SK-N-SH (cell line): ENCODE measurements at regions not wholly inside any gene's neighbourhood (a gene's known extent, or its start where the extent isn't known, plus 50 kb on each side); places are given as distances from the start of the nearest gene placed in this dataset.

Source experiments
- CTCF ChIA-PET: fragments of 300-600, 350-600 bp; formaldehyde crosslinking; extraction: SDS; loops from one replicate; lab custom pipeline; 2021; lab: Yijun Ruan, JAX
- POLR2A ChIA-PET: fragments of 350-600 bp; sonication (Branson Sonifier 250); formaldehyde crosslinking; extraction: SDS; loops from one replicate; lab custom pipeline; 2020; ENCODE audit warnings: antibody characterized with exemption, inconsistent platforms; lab: Yijun Ruan, JAX
- DNase-seq: peaks from one replicate; pipeline ENCODE4 v3.0.0; 2012
- H2AFZ ChIP-seq: fragments of 200-600 bp; sonication (generic); 2 replicates; pipeline ENCODE4 v1.8.1; 2016; ENCODE audit warnings: antibody characterized with exemption, mild to moderate bottlenecking, low read depth
- H3F3A ChIP-seq: fragments of 200-600 bp; sonication (generic); replicated peaks from 2 replicates; pipeline ENCODE3; 2016; ENCODE audit warnings: antibody characterized with exemption, mild to moderate bottlenecking; ENCODE audit not compliant: insufficient read depth
- H3K27ac ChIP-seq, 2 experiments: fragments of 200-500 bp in 1 of 2; fragments of 200-600 bp in 1 of 2; sonication (Bioruptor generic) in 1 of 2; sonication (generic), shearing (Covaris generic) in 1 of 2; 2 replicates each; pipeline versions ENCODE4 v1.5.1 to v1.6.1; 2014 to 2016; ENCODE audit warnings: low read depth in 2 of 2, inconsistent platforms in 1 of 2, low read length in 1 of 2, mild to moderate bottlenecking in 1 of 2, mixed read lengths in 1 of 2
- H3K27me3 ChIP-seq: fragments of 200-600 bp; sonication (generic), shearing (Covaris generic); 2 replicates; pipeline ENCODE4 v1.6.1; 2016; ENCODE audit warnings: mixed run types; ENCODE audit not compliant: insufficient read depth
- H3K36me3 ChIP-seq, 2 experiments: fragments of 200-500 bp in 1 of 2; fragments of 200-600 bp in 1 of 2; sonication (Bioruptor generic) in 1 of 2; sonication (generic) in 1 of 2; replicated peaks in 1 of 2; 2 replicates each; pipeline versions ENCODE3 to v1.5.1; 2014 to 2016; ENCODE audit warnings: low read length in 1 of 2, mild to moderate bottlenecking in 1 of 2; ENCODE audit not compliant: insufficient read depth in 2 of 2, control insufficient read depth in 1 of 2
- H3K4me1 ChIP-seq, 2 experiments: fragments of 200-500 bp in 1 of 2; fragments of 200-600 bp in 1 of 2; sonication (Bioruptor generic) in 1 of 2; sonication (generic), shearing (Covaris generic) in 1 of 2; 2 replicates each; pipeline versions ENCODE4 v1.5.1 to v1.6.1; 2014 to 2016; ENCODE audit warnings: low read depth in 1 of 2, low read length in 1 of 2, mixed run types in 1 of 2; ENCODE audit not compliant: insufficient read depth in 2 of 2, control insufficient read depth in 1 of 2
- H3K4me2 ChIP-seq: fragments of 200-600 bp; sonication (generic), shearing (Covaris generic); 2 replicates; pipeline ENCODE4 v1.6.1; 2017; ENCODE audit warnings: mixed run types
- H3K4me3 ChIP-seq, 2 experiments: fragments of 200-500 bp in 1 of 2; fragments of 200-600 bp in 1 of 2; sonication (Bioruptor generic) in 1 of 2; sonication (generic), shearing (Covaris generic) in 1 of 2; 2 replicates each; pipeline versions ENCODE4 v1.5.1 to v1.8.1; 2014 to 2016; ENCODE audit warnings: low read depth in 2 of 2, inconsistent platforms in 1 of 2, low read length in 1 of 2, mild to moderate bottlenecking in 1 of 2, mixed read lengths in 1 of 2, moderate library complexity in 1 of 2
- H3K79me2 ChIP-seq: fragments of 200-600 bp; sonication (generic); 2 replicates; pipeline ENCODE4 v1.8.1; 2017; ENCODE audit warnings: mild to moderate bottlenecking; ENCODE audit not compliant: insufficient read depth
- H3K9ac ChIP-seq: fragments of 200-600 bp; sonication (generic); 2 replicates; pipeline ENCODE4 v1.6.1; 2017; ENCODE audit warnings: mixed run types
- H3K9me2 ChIP-seq: fragments of 200-600 bp; sonication (generic); 2 replicates; pipeline ENCODE4 v1.6.1; 2017; ENCODE audit warnings: mixed run types
- H3K9me3 ChIP-seq: fragments of 200-600 bp; sonication (generic); 2 replicates; pipeline ENCODE4 v1.6.1; 2017; ENCODE audit warnings: mixed run types, mild to moderate bottlenecking, moderate library complexity
- H4K20me1 ChIP-seq: fragments of 200-600 bp; sonication (generic); 2 replicates; pipeline ENCODE4 v1.6.1; 2017; ENCODE audit warnings: mild to moderate bottlenecking, mixed run types; ENCODE audit not compliant: insufficient read depth
- CHD2 ChIP-seq: fragments of 150-350 bp; IDR thresholded peaks from 2 replicates; pipeline ENCODE4 v1.6.1; 2018; ENCODE audit warnings: low read length; ENCODE audit not compliant: partially characterized antibody
- EP300 ChIP-seq, 2 experiments: IDR thresholded peaks; 2 replicates each; pipeline versions ENCODE4 v1.4.0 to v1.6.1; 2012; ENCODE audit warnings: borderline replicate concordance in 1 of 2, low read depth in 1 of 2, low read length in 1 of 2
- FOXJ3 ChIP-seq: sonication (generic); formaldehyde crosslinking; IDR thresholded peaks from 2 replicates; pipeline ENCODE4 v1.5.1; 2020; ENCODE audit warnings: mild to moderate bottlenecking, missing genetic modification reagents
- JUND ChIP-seq: IDR thresholded peaks from 2 replicates; pipeline ENCODE4 v1.4.0; 2012
- MAX ChIP-seq: IDR thresholded peaks from 2 replicates; pipeline ENCODE4 v1.4.0; 2012; ENCODE audit warnings: low read depth
- MEF2A ChIP-seq: IDR thresholded peaks from 2 replicates; pipeline ENCODE4 v1.4.0; 2012; ENCODE audit warnings: low read depth, borderline replicate concordance
- MXI1 ChIP-seq: IDR thresholded peaks from 2 replicates; pipeline ENCODE4 v1.6.1; 2012; ENCODE audit warnings: mild to moderate bottlenecking, low read depth, low read length, improper control_type of control experiment
- PBX3 ChIP-seq: IDR thresholded peaks from 2 replicates; pipeline ENCODE4; 2012
- POLR2AphosphoS5 ChIP-seq: IDR thresholded peaks from 2 replicates; pipeline ENCODE4 v1.6.1; 2012; ENCODE audit warnings: low read depth, low read length
- RAD21 ChIP-seq: IDR thresholded peaks from 2 replicates; pipeline ENCODE4 v1.6.1; 2012; ENCODE audit warnings: mild to moderate bottlenecking, low read length
- RCOR1 ChIP-seq: fragments of 150-350 bp; IDR thresholded peaks from 2 replicates; pipeline ENCODE4 v1.6.1; 2017; ENCODE audit warnings: antibody characterized with exemption, low read length
- SIN3A ChIP-seq: IDR thresholded peaks from 2 replicates; pipeline ENCODE4 v1.6.1; 2012; ENCODE audit warnings: low read depth, mild to moderate bottlenecking, low read length, moderate library complexity, borderline replicate concordance
- TCF12 ChIP-seq: IDR thresholded peaks from 2 replicates; pipeline ENCODE4 v1.4.0; 2012
- USF1 ChIP-seq: IDR thresholded peaks from 2 replicates; pipeline ENCODE4 v1.4.0; 2012; ENCODE audit warnings: low read depth, borderline replicate concordance
- USF2 ChIP-seq: fragments of 150-350 bp; IDR thresholded peaks from 2 replicates; pipeline ENCODE4 v1.6.1; 2017; ENCODE audit warnings: antibody characterized with exemption, low read length, low read depth, borderline replicate concordance
- ZBTB33 ChIP-seq: IDR thresholded peaks from 2 replicates; pipeline ENCODE4 v1.4.0; 2012; ENCODE audit warnings: low read depth, borderline replicate concordance
- WGBS: methylation state at CpG from one replicate; pipeline ENCODE4 v1.1.6; 2017; ENCODE audit warnings: low lambda C conversion rate; 5-methylcytosine and 5-hydroxymethylcytosine counted together

GRCh38 chr2:19287324-19287723 is 71.1 kb downstream of the OSR1 start:
- POLR2A ChIA-PET: no interaction called here
- no peak for TF ChIP-seq TCF12
- TF ChIP-seq ZBTB33: no peak
- TF ChIP-seq POLR2AphosphoS5: no peak
- TF ChIP-seq CHD2: no peak
- TF ChIP-seq SIN3A: no peak
- no peak for TF ChIP-seq USF2
- no peak for TF ChIP-seq FOXJ3
- TF ChIP-seq MXI1: no peak
- no peak for TF ChIP-seq RCOR1
- no peak for TF ChIP-seq EP300 (IDR thresholded peaks at IDR 0.05; ENCODE audit: borderline replicate concordance in 1 of 2, low read depth in 1 of 2, low read length in 1 of 2)
- no peak for TF ChIP-seq MEF2A
- TF ChIP-seq RAD21: no peak
- TF ChIP-seq PBX3: no peak
- TF ChIP-seq MAX: no peak
- no peak for TF ChIP-seq JUND
- TF ChIP-seq USF1: no peak
- Histone ChIP-seq H3K4me2 (no peak overlapping the region), H3K4me3 (no peak overlapping the region), H3K9me3 (no peaks in the 10 kb centered on the region), H3K79me2 (no peaks in the 10 kb centered on the region), H3K4me1 (no peaks in the 10 kb centered on the region), H3K9ac (no peak overlapping the region), H3F3A (no peaks in the 10 kb centered on the region), H3K36me3 (no peaks in the 10 kb centered on the region), H3K9me2 (no peaks in the 10 kb centered on the region), H3K27ac (no peak overlapping the region), H2AFZ (no peak overlapping the region), H3K27me3 (no peaks in the 10 kb centered on the region), H4K20me1 (no peaks in the 10 kb centered on the region)
- WGBS: 90% methylated on average over 1 of the region's 1 CpG
- DNase-seq: no peak
- CTCF ChIA-PET: no interaction called here
